ENCODE measurements at regions not wholly inside any gene's neighbourhood (a gene's known extent, or its start where the extent isn't known, plus 50 kb on each side); places are given as distances from the start of the nearest gene placed in this dataset.
"Not testable (repeated sequence)": the region's sequence is repeated elsewhere in the genome, so short reads cannot be mapped to it uniquely, and the experiment has no call there.

DNA sequence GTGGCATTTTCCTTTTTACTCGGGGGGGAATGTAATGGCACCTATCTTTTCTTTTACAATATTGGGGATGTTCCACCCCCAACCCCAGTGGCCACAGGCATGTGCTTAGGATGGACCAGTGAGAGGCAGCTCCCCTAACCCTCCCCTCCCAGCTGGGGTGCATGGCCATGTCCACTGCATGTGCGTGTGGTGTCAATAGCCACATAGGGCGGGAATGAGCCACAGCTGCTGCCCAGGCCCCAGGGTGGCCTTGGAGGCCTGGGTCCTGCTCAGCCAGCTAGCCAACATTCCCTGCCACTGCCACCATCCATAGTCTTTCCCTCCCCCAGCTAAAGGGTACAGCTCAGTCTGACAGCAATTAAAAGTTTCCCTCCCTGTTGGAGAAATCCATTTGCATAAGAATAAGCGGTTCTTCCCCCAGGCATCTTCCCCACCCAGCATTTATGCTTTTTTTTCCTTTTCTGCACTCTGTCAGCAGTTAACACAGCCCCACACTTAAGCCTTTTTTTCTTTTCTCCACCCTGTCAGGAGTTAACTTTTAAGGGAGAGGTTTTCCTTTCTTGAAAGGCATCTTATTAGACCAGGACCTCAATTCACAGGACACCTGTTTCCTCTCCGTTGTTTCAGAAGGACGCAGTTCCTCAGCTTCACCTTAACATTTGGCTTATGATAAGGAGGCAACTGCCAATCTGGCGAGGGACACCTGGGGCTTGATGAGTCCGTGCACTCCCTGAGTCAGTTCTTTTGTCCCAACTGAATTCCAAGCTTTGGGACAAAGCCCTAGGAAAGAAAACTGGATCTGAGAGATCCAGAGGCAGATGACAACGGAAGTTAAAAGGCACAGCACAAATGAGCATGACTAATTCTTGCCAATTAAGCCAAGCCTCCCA, 121.4 kb downstream of the TPBG start:
- Mint-ChIP-seq H3K36me3 (peaks cover 0 to 3% (median 0%) of the 10 kb centered on the region in 5 donors), H3K4me1 (no peaks in the 10 kb centered on the region), H3K27ac (no peak overlapping the region), H3K27me3 (peaks cover 0 to 8% (median 0%) of the 10 kb centered on the region in 5 donors), H3K4me3 (no peak overlapping the region), H3K9me3 (peaks cover 0 to 28% (median 13%) of the 10 kb centered on the region in 11 donors)
- DNase-seq (no peak), ATAC-seq (no peak)
- ChIA-PET CTCF (no interaction called here), POLR2A (no interaction called here)
- Histone ChIP-seq H3K4me1 (ENCODE audit: control insufficient read depth in 2 of 2, insufficient read depth in 2 of 2, low read length in 2 of 2) (no peaks in the 10 kb centered on the region), H3K36me3 (ENCODE audit: control insufficient read depth in 2 of 3, insufficient read depth in 3 of 3, low read length in 3 of 3) (no peaks in the 10 kb centered on the region), H3K27me3 (ENCODE audit: control insufficient read depth in 2 of 2, insufficient read depth in 2 of 2, low read length in 2 of 2) (no peaks in the 10 kb centered on the region), H3K9me3 (ENCODE audit: control insufficient read depth in 2 of 3, low read length in 3 of 3) (peaks cover 0 to 15% (median 0%) of the 10 kb centered on the region in 3 experiments), H3K4me3 (ENCODE audit: low read length) (no peak overlapping the region), H3K27ac (ENCODE audit: low read depth, low read length) (no peak overlapping the region)
- intact Hi-C loops (cut with micrococcal nuclease), result no loop called here

DNA sequence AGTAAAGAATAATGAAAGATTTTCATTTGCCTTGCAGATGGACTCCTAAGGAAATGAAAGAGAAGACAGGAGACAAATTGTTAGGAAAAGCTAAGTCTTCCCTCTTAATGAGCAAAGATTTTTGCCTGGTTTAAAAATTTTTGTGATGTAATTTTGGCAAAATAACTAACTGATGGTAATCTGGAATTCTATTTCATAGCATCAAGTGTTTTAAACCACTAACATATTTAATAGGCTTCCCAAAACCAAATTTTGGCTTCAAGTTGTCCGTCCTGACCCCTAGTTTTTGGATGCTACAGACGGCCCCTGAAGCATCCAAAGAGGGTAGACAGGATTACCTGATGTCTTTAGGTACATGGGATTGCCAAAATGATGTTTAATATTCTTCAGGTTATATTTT, 124.3 kb downstream of the TPBG start:
- no peak overlapping the region for H3K4me3 ChIP-seq (ENCODE audit: low read length)
- intact Hi-C loops (cut with micrococcal nuclease), result no loop called here
- Mint-ChIP-seq H3K4me1 (no peaks in the 10 kb centered on the region), H3K27me3 (no peaks in the 10 kb centered on the region), H3K9me3 (peaks cover 0 to 30% (median 12%) of the 10 kb centered on the region in 11 donors), H3K4me3 (no peak overlapping the region), H3K27ac (no peak overlapping the region), H3K36me3 (peaks cover 0 to 3% (median 0%) of the 10 kb centered on the region in 5 donors)
- ChIA-PET POLR2A (no interaction called here), CTCF (no interaction called here)
- H3K9me3 ChIP-seq (ENCODE audit: control insufficient read depth in 2 of 3, low read length in 3 of 3), result peaks cover 0 to 15% (median 0%) of the 10 kb centered on the region in 3 experiments
- H3K27me3 ChIP-seq (ENCODE audit: control insufficient read depth in 2 of 2, insufficient read depth in 2 of 2, low read length in 2 of 2), result no peaks in the 10 kb centered on the region
- H3K36me3 ChIP-seq (ENCODE audit: control insufficient read depth in 2 of 3, insufficient read depth in 3 of 3, low read length in 3 of 3), result no peaks in the 10 kb centered on the region
- ATAC-seq, result no peak
- H3K27ac ChIP-seq (ENCODE audit: low read depth, low read length), result no peak overlapping the region
- no peaks in the 10 kb centered on the region for H3K4me1 ChIP-seq (ENCODE audit: control insufficient read depth in 2 of 2, insufficient read depth in 2 of 2, low read length in 2 of 2)
- DNase-seq, result no peak

DNA sequence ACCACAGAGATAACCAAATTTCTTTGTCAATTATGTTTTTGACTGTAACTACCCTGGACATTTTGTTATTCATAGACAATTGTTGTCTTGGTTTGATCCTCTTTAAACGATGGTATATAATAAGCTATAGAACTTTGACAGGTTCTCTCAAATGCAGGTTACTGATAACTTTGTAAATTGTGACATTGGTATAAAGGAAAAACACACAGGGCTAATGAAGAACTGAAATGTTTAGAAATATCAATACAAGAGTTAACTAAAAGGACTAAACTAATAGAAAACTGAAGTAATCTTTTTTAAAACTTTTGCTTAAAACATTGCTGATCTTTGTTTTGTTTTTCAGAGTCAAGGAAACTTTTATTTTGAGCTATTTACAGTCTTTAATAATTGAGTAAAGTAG, 124.8 kb downstream of the TPBG start:
- Histone ChIP-seq H3K27me3 (ENCODE audit: control insufficient read depth in 2 of 2, insufficient read depth in 2 of 2, low read length in 2 of 2) (no peaks in the 10 kb centered on the region), H3K4me1 (ENCODE audit: control insufficient read depth in 2 of 2, insufficient read depth in 2 of 2, low read length in 2 of 2) (no peaks in the 10 kb centered on the region), H3K9me3 (ENCODE audit: control insufficient read depth in 2 of 3, low read length in 3 of 3) (peaks cover 0 to 15% (median 0%) of the 10 kb centered on the region in 3 experiments), H3K36me3 (ENCODE audit: control insufficient read depth in 2 of 3, insufficient read depth in 3 of 3, low read length in 3 of 3) (no peaks in the 10 kb centered on the region), H3K27ac (ENCODE audit: low read depth, low read length) (no peak overlapping the region), H3K4me3 (ENCODE audit: low read length) (no peak overlapping the region)
- Mint-ChIP-seq H3K27me3 (no peaks in the 10 kb centered on the region), H3K4me3 (no peak overlapping the region), H3K36me3 (peaks cover 0 to 3% (median 0%) of the 10 kb centered on the region in 5 donors), H3K9me3 (peaks cover 0 to 30% (median 11%) of the 10 kb centered on the region in 11 donors), H3K4me1 (no peaks in the 10 kb centered on the region), H3K27ac (no peak overlapping the region)
- POLR2A ChIA-PET, result no interaction called here
- intact Hi-C loops (cut with micrococcal nuclease), result no loop called here
- ATAC-seq, result no peak
- CTCF ChIA-PET, result no interaction called here
- no peak for DNase-seq

DNA sequence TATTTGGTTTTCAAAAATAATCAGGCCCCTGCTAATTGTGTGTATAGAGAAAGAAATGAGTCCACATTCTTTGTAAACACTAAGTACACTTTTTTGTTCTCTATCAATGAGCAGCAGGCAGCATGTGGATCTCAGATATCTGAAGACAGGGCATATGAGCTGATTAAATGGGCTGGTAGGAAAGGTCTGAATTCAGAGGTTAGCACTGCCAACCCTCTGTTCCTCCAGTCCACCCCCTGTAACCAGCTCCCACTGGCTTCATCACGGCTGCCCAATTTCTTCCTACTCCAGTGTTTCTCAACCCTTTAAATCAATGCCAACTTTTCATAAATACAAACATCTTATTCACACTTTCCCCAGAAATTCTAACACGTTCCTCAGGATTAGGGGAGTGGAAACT, 128.5 kb downstream of the TPBG start:
- Mint-ChIP-seq H3K36me3 (no peaks in the 10 kb centered on the region), H3K27me3 (no peaks in the 10 kb centered on the region), H3K9me3 (peaks cover 0 to 18% (median 2%) of the 10 kb centered on the region in 11 donors), H3K27ac (no peak overlapping the region), H3K4me3 (no peak overlapping the region), H3K4me1 (no peaks in the 10 kb centered on the region)
- Histone ChIP-seq H3K9me3 (ENCODE audit: control insufficient read depth in 2 of 3, low read length in 3 of 3) (peaks cover 0 to 8% (median 0%) of the 10 kb centered on the region in 3 experiments), H3K27me3 (ENCODE audit: control insufficient read depth in 2 of 2, insufficient read depth in 2 of 2, low read length in 2 of 2) (no peaks in the 10 kb centered on the region), H3K27ac (ENCODE audit: low read depth, low read length) (no peak overlapping the region), H3K36me3 (ENCODE audit: control insufficient read depth in 2 of 3, insufficient read depth in 3 of 3, low read length in 3 of 3) (no peaks in the 10 kb centered on the region), H3K4me1 (ENCODE audit: control insufficient read depth in 2 of 2, insufficient read depth in 2 of 2, low read length in 2 of 2) (no peaks in the 10 kb centered on the region), H3K4me3 (ENCODE audit: low read length) (no peak overlapping the region)
- ChIA-PET POLR2A (no interaction called here), CTCF (no interaction called here)
- ATAC-seq, result no peak
- DNase-seq, result no peak
- intact Hi-C loops (cut with micrococcal nuclease), result no loop called here

DNA sequence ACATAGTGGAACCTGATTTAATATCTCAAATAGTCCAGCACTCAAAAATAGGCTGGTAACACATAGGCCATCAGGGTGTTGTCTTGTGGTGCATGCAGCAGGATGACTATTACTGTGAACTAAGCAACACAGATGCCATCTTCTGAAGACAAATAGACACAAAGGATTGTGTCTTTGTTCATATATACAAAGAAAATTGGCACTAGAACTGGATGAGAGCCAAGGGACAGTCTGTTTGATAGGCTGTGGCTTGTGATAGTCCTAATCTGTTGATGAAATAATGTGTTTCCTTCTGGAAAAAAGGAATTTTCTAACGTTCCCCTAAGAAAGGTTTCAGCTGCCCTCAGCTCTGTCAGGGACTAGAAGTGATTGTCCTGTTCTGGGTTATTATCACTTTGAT, 129.8 kb downstream of the TPBG start:
- DNase-seq, result no peak
- H3K9me3 ChIP-seq (ENCODE audit: control insufficient read depth in 2 of 3, low read length in 3 of 3), result peaks cover 0 to 7% (median 0%) of the 10 kb centered on the region in 3 experiments
- Mint-ChIP-seq H3K4me1 (no peaks in the 10 kb centered on the region), H3K9me3 (peaks cover 0 to 11% (median 1%) of the 10 kb centered on the region in 11 donors), H3K4me3 (no peak overlapping the region), H3K36me3 (no peaks in the 10 kb centered on the region), H3K27me3 (no peaks in the 10 kb centered on the region), H3K27ac (no peak overlapping the region)
- intact Hi-C loops (cut with micrococcal nuclease), result no loop called here
- no peaks in the 10 kb centered on the region for H3K4me1 ChIP-seq (ENCODE audit: control insufficient read depth in 2 of 2, insufficient read depth in 2 of 2, low read length in 2 of 2)
- CTCF ChIA-PET, result no interaction called here
- POLR2A ChIA-PET, result no interaction called here
- no peak for ATAC-seq
- H3K27ac ChIP-seq (ENCODE audit: low read depth, low read length), result no peak overlapping the region
- H3K27me3 ChIP-seq (ENCODE audit: control insufficient read depth in 2 of 2, insufficient read depth in 2 of 2, low read length in 2 of 2), result no peaks in the 10 kb centered on the region
- no peaks in the 10 kb centered on the region for H3K36me3 ChIP-seq (ENCODE audit: control insufficient read depth in 2 of 3, insufficient read depth in 3 of 3, low read length in 3 of 3)
- H3K4me3 ChIP-seq (ENCODE audit: low read length), result no peak overlapping the region

DNA sequence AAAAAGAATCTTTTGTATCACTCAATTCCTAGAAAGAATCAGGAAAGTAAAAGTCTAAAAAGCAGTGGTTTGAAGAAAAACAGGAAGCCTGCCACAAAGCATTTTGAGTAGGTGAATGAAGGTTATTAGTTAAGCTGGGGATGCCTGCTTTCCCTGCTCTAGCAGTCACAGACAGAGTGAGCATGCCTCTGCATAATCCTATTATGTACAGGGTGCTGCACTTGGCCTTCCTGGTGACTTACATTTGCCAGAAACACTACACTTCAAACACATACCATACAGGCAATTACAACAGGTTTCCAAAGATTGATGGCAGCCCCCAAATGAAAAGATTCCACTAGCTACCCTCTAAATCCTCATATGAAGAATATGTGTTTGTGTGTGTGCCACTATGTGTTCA, 130.8 kb downstream of the TPBG start:
- H3K4me1 ChIP-seq (ENCODE audit: control insufficient read depth in 2 of 2, insufficient read depth in 2 of 2, low read length in 2 of 2), result no peaks in the 10 kb centered on the region
- H3K36me3 ChIP-seq (ENCODE audit: control insufficient read depth in 2 of 3, insufficient read depth in 3 of 3, low read length in 3 of 3), result no peaks in the 10 kb centered on the region
- no peak overlapping the region for H3K27ac ChIP-seq (ENCODE audit: low read depth, low read length)
- Mint-ChIP-seq H3K4me3 (no peak overlapping the region), H3K4me1 (no peaks in the 10 kb centered on the region), H3K27ac (no peak overlapping the region), H3K36me3 (no peaks in the 10 kb centered on the region), H3K9me3 (peaks cover 0 to 9% (median 1%) of the 10 kb centered on the region in 11 donors), H3K27me3 (no peaks in the 10 kb centered on the region)
- DNase-seq (no peak), ATAC-seq (no peak)
- ChIA-PET CTCF (no interaction called here), POLR2A (no interaction called here)
- no peaks in the 10 kb centered on the region for H3K9me3 ChIP-seq (ENCODE audit: control insufficient read depth in 2 of 3, low read length in 3 of 3)
- intact Hi-C loops (cut with micrococcal nuclease), result no loop called here
- H3K4me3 ChIP-seq (ENCODE audit: low read length), result no peak overlapping the region
- H3K27me3 ChIP-seq (ENCODE audit: control insufficient read depth in 2 of 2, insufficient read depth in 2 of 2, low read length in 2 of 2), result no peaks in the 10 kb centered on the region

DNA sequence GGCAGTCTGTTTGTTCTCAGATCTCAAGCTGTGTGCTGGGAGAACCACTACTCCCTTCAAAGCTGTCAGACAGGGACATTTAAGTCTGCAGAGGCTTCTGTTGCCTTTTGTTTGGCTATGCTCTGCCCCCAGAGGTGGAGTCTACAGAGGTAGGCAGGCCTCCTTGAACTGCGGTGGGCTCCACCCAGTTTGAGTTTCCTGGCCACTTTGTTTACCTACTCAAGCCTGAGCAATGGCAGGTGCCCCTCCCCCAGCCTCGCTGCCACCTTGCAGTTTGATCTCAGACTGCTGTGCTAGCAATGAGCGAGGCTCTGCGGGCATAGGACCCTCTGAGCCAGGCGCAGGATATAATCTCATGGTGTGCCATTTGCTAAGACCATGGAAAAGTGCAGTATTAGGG, 138.3 kb downstream of the TPBG start:
- H3K4me1 Mint-ChIP-seq; H3K9me3 ChIP-seq (ENCODE audit: control insufficient read depth in 2 of 3, low read length in 3 of 3); H3K27ac Mint-ChIP-seq; POLR2A ChIA-PET; H3K36me3 ChIP-seq (ENCODE audit: control insufficient read depth in 2 of 3, insufficient read depth in 3 of 3, low read length in 3 of 3); CTCF ChIA-PET; H3K4me1 ChIP-seq (ENCODE audit: control insufficient read depth in 2 of 2, insufficient read depth in 2 of 2, low read length in 2 of 2); H3K27ac ChIP-seq (ENCODE audit: low read depth, low read length); DNase-seq; H3K4me3 Mint-ChIP-seq; H3K27me3 Mint-ChIP-seq; ATAC-seq; H3K4me3 ChIP-seq (ENCODE audit: low read length); intact Hi-C loops (cut with micrococcal nuclease); H3K27me3 ChIP-seq (ENCODE audit: control insufficient read depth in 2 of 2, insufficient read depth in 2 of 2, low read length in 2 of 2); H3K36me3 Mint-ChIP-seq: not testable (repeated sequence)
- peaks cover 0 to 17% (median 4%) of the 10 kb centered on the region in 11 donors for H3K9me3 Mint-ChIP-seq
